Cardiac fibroblast (primary cell): ENCODE measurements at regions not wholly inside any gene's neighbourhood (a gene's known extent, or its start where the extent isn't known, plus 50 kb on each side); places are given as distances from the start of the nearest gene placed in this dataset.
A peak's percentile ranks its signal among the peaks of the same experiment; 100 is the strongest.

ENCODE experiments used
- DNase-seq, 2 donors: peaks; one replicate each; pipeline versions ENCODE4 v3.0.0 to v3.0.0-alpha.2; 2010; ENCODE audit warnings: low read depth in 2 of 2
- H3K4me3 ChIP-seq, 2 donors: replicated peaks in 1 of 2; 1 replicate in 1 of 2; 2 replicates in 1 of 2; pipeline ENCODE4 v1.5.1; 2011; ENCODE audit warnings: low read depth in 2 of 2, low read length in 2 of 2, mild to moderate bottlenecking in 2 of 2, moderate library complexity in 1 of 2
- CTCF ChIP-seq: IDR thresholded peaks from one replicate; pipeline ENCODE4 v1.5.1; 2011; ENCODE audit warnings: low read depth, mild to moderate bottlenecking, low read length, inconsistent platforms

- no peak for DNase-seq
- H3K4me3 ChIP-seq, result no peak overlapping the region
- TF ChIP-seq CTCF, result no peak
Observed at GRCh38 chr3:88225326-88226008, 75.7 kb downstream of the C3orf38 start.

GRCh38 chr3:88226910-88227309 is 77.2 kb downstream of the C3orf38 start:
- no peak for DNase-seq
- no peak for TF ChIP-seq CTCF
- no peak overlapping the region for H3K4me3 ChIP-seq

GRCh38 chr3:88230638-88231037 is 80.9 kb downstream of the C3orf38 start:
- no peak for TF ChIP-seq CTCF
- no peak for DNase-seq
- H3K4me3 ChIP-seq, result no peak overlapping the region

- DNase-seq, result peak in 1 of 2 donors; percentile 20
- no peak for TF ChIP-seq CTCF
- H3K4me3 ChIP-seq, result no peak overlapping the region
Observed at GRCh38 chr3:88231207-88231606, 81.4 kb downstream of the C3orf38 start.

GRCh38 chr3:88231632-88232031 is 81.9 kb downstream of the C3orf38 start:
- no peak overlapping the region for H3K4me3 ChIP-seq
- DNase-seq, result no peak
- TF ChIP-seq CTCF, result no peak

- TF ChIP-seq CTCF, result no peak
- no peak overlapping the region for H3K4me3 ChIP-seq
- peak in 1 of 2 donors; percentile 45 for DNase-seq
Observed at GRCh38 chr3:88235102-88235501, 85.3 kb downstream of the C3orf38 start.

- no peak for DNase-seq
- H3K4me3 ChIP-seq, result no peak overlapping the region
- TF ChIP-seq CTCF, result no peak
Observed at GRCh38 chr3:88239870-88240269, 90.1 kb downstream of the C3orf38 start.
